ENCODE measurements at regions not wholly inside any gene's neighbourhood (a gene's known extent, or its start where the extent isn't known, plus 50 kb on each side); places are given as distances from the start of the nearest gene placed in this dataset.

DNA sequence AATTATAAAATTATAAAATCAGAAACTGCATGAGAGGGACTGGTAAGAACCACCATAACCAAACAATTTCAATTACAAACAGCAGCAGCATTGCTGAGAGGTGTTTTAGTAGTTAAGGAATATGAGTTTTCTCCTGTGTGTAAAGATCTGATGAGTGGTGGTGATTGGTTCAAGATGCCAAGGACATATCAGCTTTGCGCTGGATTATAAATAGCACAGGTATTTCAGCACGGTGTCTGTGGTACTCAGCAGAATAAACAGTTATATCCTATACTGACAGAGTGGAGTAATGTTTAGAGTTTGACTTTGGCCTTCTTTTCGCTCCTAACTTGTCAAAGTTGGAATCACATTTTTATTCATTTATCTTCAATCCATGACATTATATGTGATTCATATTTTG lies 501.0 kb downstream of the CDH26 start:
- intact Hi-C loops (cut with DNase I; ENCODE audit: low total_unique reads): no loop called here
- DNase-seq (ENCODE audit: low spot score in 2 of 2): no peak
- no peak for TF ChIP-seq POLR2A (IDR thresholded peaks at IDR 0.05)
- TF ChIP-seq, protein P1, sequence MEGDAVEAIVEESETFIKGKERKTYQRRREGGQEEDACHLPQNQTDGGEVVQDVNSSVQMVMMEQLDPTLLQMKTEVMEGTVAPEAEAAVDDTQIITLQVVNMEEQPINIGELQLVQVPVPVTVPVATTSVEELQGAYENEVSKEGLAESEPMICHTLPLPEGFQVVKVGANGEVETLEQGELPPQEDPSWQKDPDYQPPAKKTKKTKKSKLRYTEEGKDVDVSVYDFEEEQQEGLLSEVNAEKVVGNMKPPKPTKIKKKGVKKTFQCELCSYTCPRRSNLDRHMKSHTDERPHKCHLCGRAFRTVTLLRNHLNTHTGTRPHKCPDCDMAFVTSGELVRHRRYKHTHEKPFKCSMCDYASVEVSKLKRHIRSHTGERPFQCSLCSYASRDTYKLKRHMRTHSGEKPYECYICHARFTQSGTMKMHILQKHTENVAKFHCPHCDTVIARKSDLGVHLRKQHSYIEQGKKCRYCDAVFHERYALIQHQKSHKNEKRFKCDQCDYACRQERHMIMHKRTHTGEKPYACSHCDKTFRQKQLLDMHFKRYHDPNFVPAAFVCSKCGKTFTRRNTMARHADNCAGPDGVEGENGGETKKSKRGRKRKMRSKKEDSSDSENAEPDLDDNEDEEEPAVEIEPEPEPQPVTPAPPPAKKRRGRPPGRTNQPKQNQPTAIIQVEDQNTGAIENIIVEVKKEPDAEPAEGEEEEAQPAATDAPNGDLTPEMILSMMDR (IDR thresholded peaks at IDR 0.05): no peak
- no peak overlapping the region for H3K4me3 ChIP-seq (ENCODE audit: low read depth, poor library complexity, severe bottlenecking)
- WGBS, 2 donors: 73 to 78% methylated on average over 3 of the region's 3 CpGs

DNA sequence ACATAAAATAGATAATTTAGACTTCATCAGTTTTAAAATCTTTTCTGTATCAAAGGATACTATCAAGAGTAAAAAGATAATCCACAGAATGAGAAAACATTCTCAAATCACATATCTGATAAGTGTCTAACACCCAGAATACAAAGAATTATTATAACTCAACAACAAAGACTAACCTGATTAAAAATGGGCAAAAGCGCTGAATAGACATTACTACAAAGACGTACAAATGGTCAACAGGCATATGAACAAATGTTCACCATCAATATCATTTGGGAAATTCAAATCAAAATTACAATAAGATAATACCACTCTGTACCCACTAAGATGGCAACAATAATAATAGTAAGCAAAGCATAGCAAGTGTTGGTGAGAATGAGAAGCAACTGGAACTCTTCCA lies 503.8 kb downstream of the CDH26 start:
- DNase-seq (ENCODE audit: low spot score in 2 of 2): no peak
- 89% methylated on average over 2 of the region's 2 CpGs for WGBS, 2 donors
- no peak overlapping the region for H3K4me3 ChIP-seq (ENCODE audit: low read depth, poor library complexity, severe bottlenecking)
- TF ChIP-seq POLR2A (IDR thresholded peaks at IDR 0.05): no peak
- TF ChIP-seq, protein P1 (IDR thresholded peaks at IDR 0.05): no peak
- intact Hi-C loops (cut with DNase I; ENCODE audit: low total_unique reads): no loop called here

DNA sequence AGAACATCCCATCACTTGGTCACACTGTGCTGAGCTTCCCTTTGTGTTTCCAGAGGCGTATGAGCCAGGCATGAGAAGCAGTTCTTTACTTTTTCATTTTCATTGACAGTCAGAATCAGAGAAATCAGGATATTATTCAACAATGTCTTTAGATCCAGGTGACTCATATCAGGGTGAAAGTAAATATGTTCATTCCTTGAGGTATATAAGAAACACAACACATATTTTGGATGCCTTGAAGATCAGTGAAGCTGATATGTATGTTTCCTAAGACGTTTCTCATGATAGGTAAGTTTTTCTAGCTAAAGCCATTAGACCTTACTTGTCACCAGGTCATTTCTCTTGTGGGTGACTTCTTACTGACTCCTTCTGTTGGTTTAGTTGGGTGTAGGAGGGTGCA lies 505.6 kb downstream of the CDH26 start:
- intact Hi-C loops (cut with DNase I; ENCODE audit: low total_unique reads): no loop called here
- H3K4me3 ChIP-seq (ENCODE audit: low read depth, poor library complexity, severe bottlenecking): no peak overlapping the region
- no peak for TF ChIP-seq POLR2A (IDR thresholded peaks at IDR 0.05)
- TF ChIP-seq, protein P1 (IDR thresholded peaks at IDR 0.05): no peak
- 48 to 55% methylated on average over 2 of the region's 2 CpGs for WGBS, 2 donors
- DNase-seq (ENCODE audit: low spot score in 2 of 2): no peak

DNA sequence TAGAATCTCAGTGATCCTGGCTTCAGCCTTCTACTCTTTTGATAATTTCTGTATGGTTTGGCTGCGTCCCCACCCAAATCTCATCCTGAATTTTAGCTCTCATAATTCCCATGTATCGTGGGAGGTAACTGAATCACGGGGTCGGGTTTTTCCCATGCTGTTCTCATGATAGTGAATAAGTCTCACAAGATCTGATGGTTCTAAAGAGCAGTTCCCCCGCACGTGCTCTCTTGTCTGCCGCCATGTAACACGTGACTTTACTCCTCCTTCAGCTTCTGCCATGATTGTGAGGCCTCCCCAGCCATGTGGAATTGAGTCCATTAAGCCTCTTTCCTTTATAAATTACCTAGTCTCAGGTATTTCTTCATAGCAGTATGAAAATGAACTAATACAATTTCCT lies 507.2 kb downstream of the CDH26 start:
- no peak overlapping the region for H3K4me3 ChIP-seq (ENCODE audit: low read depth, poor library complexity, severe bottlenecking)
- WGBS, 2 donors: 86 to 87% methylated on average over 8 of the region's 8 CpGs
- no peak for TF ChIP-seq POLR2A (IDR thresholded peaks at IDR 0.05)
- TF ChIP-seq, protein P1 (IDR thresholded peaks at IDR 0.05): no peak
- intact Hi-C loops (cut with DNase I; ENCODE audit: low total_unique reads): no loop called here
- DNase-seq (ENCODE audit: low spot score in 2 of 2): no peak

DNA sequence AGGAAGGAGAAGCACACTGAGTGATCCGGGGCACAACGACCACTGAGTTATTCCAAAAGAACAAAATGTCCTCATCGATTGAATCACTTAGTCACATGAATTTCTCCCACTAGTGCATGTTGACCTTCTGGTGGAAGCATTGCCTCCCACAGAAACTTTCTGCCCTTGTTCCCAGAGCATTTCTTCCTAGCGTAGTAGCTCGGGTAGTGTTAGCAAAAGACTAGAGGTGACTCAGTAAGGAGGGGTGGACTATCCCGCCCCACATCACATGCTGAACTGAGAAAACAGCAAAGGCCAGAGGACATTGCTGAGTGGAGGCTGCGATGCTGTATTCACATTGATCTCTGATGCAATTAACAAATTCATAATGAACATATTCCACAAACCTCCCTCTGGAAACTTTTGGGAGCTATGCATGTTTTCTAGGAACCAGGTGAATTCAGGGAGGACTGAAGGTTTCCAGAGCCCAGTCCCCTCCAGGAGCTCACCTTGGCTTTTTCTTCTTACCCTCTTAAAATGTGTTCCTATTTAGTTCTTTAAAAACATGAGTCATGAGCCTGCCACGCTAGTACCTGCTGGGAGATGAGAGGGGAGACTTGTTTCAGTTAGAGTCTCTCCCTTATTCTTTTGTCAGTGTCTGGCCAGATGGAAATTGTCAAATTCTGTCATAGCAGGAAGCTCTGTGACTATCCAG lies 507.9 kb downstream of the CDH26 start:
- no peak for DNase-seq (ENCODE audit: low spot score in 2 of 2)
- TF ChIP-seq POLR2A (IDR thresholded peaks at IDR 0.05): no peak
- TF ChIP-seq, protein P1 (IDR thresholded peaks at IDR 0.05): no peak
- intact Hi-C loops (cut with DNase I; ENCODE audit: low total_unique reads): no loop called here
- H3K4me3 ChIP-seq (ENCODE audit: low read depth, poor library complexity, severe bottlenecking): no peak overlapping the region
- WGBS, 2 donors: 78 to 80% methylated on average over 8 of the region's 8 CpGs

DNA sequence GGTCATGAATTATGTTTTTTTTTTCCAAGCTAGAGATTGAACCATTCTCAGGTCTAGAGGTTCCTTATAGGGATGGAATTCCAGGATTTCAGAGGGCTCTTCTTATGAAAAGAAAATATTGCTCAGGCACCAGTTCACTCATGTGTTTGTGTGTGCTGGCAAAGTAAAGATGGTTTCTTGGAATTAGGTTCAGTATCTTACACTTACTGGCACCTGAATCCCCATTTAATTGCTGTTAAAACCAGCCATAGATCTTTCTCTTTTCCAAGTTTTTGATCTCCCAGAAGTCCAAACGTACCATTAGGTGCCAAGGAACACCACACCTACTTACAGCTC lies 508.4 kb downstream of the CDH26 start:
- TF ChIP-seq, protein P1 (IDR thresholded peaks at IDR 0.05): no peak
- no peak for TF ChIP-seq POLR2A (IDR thresholded peaks at IDR 0.05)
- no peak overlapping the region for H3K4me3 ChIP-seq (ENCODE audit: low read depth, poor library complexity, severe bottlenecking)
- WGBS, 2 donors: 15 to 24% methylated on average over 1 of the region's 1 CpG
- DNase-seq (ENCODE audit: low spot score in 2 of 2): no peak
- intact Hi-C loops (cut with DNase I; ENCODE audit: low total_unique reads): no loop called here

Measured in lower leg skin (tissue), 4 donors.